NCI-H2171 (cell line): ENCODE measurements at regions not wholly inside any gene's neighbourhood (a gene's known extent, or its start where the extent isn't known, plus 50 kb on each side); places are given as distances from the start of the nearest gene placed in this dataset.
"Not testable (repeated sequence)": the region's sequence is repeated elsewhere in the genome, so short reads cannot be mapped to it uniquely, and the experiment has no call there.

Experiments used
- DNase-seq: peaks from one replicate; lab custom pipeline; 2025; lab: John Stamatoyannopoulos, UW

DNA sequence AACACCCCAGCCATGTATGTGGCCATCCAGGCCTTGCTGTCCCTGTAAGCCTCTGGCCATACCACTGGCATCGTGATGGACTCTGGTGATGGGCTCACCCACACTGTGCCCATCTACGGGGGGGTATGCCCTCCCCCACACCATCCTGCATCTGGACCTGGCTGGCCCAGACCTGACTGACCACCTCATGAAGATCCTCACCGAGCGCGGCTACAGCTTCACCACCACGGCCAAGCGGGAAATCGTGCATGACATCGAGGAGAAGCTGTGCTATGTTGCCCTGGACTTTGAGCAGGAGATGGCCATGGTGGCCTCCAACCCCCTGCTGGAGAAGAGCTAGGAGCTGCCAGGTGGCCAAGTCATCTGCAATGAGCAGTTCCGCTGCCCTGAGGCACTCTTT, 80.4 kb upstream of the ZCCHC2 start:
- DNase-seq = no peak

DNA sequence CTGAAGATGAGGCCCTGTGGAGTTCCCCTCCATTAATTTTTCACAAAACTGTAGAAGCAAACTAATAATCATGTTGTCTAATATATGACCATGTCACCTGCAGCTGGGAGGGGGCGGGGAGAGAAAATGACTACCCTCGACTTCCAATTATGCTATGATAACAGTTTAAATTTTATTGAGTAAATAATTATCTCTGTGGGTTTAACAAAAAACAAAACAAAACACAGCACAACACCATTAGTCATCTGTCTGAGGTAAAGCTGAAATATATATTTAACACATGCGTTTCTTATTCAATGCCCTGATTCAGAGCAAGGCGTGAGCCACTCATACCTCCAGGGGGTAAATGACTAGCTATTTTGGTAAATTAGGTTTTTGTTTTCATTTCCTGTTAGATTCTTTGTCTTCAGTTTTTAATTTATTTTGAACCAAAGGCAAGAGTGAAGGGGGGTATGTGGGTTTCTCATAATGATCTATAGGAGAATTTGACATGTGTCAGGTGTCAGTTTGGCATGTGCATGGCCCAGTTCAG, 77.4 kb upstream of the ZCCHC2 start:
- no peak for DNase-seq

DNA sequence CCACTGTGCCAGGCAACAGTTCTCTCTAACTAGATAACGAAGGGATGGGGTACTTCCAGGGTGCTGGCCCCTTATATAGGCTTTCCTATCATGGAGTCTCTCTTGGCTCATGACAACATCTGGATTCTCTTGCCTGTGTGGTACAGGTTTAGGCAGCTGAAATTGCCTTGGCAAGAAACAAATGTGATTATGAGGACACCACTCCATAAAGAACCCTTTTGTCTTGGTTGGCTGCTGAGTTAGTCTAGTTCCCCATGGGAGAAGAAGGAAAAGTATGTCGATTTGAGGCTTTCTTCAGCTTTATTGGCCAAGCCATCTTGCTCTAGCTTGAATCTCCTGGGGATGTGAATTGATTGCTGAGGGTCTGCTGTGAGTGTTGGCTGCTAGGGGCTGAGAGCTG, 76.3 kb upstream of the ZCCHC2 start:
- no peak for DNase-seq

DNA sequence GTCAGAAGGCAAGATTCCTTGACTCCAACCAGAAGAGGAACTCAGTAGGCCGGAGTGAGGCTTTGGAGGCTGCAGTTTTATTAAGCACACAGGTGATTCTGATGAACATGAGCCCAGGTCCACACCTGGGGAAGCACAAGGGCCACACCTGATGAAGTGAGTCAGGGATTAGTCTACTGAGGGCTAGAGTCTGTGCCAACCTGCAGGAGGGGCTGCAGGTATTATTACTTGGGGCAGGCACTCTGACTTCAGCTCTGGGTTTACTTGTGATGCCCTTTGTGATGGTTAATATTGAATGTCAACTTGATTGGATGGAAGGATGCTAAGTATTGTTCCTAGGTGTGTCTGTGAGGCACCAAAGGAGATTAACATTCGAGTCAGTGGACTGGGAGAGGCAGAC, 75.2 kb upstream of the ZCCHC2 start:
- no peak for DNase-seq

DNA sequence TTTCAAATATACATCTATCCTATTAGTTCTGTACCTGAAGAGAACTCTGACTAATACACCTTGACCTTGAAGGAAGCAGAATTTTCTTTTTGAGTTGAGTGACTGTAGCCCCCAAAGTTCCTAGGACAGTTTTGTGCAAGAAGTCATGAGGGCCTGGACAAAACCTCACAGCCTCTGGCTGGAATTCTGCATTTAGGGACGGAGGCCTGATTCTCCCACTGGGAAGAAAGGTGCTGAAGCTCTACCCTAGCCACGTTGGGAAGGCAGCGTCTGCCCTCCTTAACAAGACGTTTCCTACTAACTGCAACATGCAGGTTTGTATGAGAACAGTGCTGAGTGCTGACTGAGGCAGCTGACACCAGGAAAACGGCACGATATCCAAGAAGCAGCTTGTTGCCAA, 74.4 kb upstream of the ZCCHC2 start:
- no peak for DNase-seq

DNA sequence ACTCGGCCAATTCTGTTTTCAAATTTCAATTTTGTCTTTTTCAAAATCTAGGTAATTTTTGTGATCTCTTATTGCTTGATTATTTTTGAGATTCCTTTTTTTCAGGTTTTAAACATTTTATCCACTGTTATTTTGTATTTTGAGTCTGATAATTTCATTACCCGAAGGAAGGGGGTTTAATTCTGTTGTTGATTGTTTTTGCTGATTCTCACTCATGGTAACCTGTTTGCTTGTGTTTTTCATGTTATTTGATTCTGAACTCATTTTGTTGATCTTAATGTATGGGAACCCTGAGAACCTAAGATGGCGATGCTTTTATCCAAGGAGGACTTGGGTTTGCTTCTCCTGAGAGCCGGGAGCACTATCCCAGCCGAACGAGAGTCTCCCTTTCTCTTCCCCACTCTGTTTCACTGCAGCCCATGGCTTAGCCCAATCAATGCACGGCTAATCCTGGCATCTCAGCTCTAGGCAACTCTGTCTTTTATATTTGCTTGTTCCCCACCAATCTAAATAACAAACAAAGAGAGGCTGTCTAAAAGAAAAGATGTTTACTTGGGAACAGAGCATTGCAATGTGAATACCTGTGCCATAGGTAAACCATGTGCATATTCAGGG, 73.2 kb upstream of the ZCCHC2 start:
- no peak for DNase-seq

DNA sequence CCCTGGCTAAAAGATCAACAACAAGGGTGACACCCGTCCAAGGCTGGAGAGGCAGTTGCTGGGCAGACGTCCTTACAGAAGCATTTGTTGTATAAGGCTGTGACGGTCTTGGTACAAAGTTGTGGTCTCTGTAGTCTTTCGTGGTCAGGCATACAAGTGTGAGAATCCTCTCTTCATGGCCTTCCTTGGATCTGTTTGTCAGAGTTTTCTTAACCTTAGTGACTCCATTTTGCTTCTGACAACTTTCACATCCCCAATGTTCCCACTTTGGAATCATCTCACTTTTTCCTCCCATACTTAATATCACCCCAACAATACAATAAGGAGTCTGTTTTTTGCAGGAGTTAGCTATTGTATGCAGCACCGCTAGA, 72.7 kb upstream of the ZCCHC2 start:
- DNase-seq = no peak

DNA sequence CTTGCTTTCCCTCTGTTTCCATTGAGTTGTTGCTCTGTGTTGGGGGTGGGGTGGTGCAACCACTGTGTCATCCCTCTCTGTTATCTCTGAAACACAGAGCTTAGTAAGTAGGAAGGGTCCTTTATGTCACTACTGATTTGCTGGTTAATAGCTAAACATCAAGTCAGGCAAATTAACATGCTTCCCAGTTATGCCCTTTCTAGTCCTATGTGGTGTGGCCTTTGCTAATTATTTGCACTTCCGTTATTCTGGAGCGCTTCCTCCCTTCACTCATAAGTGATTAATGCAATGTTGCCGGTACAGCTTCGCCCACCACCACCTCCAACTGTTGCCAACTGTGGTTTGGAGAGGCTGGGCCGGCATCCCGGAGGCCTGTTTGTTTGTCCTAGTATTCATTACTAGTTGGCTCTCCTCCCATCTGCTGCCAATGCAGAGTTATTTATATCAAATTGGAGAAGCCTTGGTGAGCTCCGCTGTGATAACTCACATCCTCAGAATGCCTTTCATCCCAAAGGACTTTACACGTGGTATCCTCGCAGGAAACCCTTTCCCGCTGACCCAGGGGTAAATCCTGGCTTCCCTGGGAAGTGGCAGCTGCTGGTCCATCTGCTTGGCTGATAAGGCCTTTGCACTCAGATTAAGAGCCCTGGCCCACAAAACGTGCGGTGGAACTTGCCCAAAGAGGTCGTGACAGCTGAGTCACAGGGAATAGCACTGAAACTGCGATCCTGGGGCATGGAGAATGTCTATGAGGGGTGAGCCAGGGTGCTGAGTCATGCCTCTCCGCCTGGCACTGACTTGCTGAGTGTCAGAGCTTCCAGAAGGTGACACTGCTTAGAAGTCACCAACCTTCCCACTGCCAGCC, 72.0 kb upstream of the ZCCHC2 start:
- DNase-seq = peak; percentile 55

DNA sequence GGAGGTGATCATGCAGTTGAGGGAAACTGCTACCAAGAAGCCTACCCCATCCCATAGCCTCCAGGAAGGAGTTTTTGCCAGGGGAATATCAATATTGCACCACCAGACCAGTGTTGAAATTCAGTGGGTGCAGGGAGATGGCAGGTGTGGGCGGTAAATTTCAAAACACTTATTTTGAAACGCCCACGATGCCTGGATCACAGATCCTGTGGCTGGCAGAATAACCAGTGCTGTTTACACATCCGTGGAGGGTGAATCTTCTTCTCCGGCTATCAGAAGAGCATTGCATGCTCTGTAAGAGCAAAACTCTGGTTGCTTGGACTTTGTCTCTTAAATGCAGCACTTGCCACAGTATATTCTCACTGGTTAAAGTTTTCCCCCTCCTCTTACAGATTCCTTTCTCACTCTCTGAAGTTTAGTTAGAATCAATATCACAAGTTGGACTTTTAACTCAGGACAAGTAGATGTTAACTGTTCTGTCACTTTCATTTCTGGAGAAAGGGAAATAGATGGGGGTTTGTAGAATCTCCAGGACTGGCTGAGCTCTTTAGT, 70.5 kb upstream of the ZCCHC2 start:
- no peak for DNase-seq

DNA sequence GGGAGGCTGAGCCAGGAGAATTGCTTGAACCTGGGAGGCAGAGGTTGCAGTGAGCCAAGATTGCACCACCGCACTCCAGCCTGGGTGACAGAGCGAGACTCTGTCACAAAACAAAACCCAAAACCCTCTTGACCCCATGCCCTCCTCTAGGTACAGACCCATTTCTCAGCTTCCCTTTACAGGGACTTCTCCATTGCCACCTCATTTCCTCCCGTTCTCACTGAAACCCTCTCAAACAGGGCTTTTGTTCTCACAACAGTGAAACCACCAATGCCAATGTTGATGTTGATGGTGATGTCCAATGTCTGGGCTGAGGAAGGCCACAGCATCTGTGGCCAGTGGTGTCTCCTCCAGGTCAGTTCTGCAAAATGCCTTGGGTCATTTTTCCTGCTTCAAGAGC, 69.0 kb upstream of the ZCCHC2 start:
- DNase-seq = no peak

DNA sequence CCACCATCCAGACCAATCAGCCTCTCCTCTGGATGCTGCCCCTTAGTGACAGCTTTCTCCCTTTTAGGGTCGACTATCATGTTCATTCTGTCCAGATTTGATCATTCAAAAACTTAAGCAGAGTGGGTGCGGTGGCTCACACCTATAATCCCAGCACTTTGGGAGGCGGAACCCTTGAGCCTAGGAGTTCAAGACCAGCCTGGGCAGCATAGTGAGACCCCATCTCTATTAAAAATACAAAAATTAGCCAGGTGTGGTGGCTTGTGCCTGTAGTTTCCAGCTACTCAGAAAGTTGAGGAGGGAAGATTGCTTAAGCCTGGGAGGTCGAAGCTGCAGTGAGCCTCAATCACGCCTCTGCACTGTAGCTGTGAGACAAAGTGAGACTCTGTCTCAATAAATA, 68.3 kb upstream of the ZCCHC2 start:
- DNase-seq = no peak

DNA sequence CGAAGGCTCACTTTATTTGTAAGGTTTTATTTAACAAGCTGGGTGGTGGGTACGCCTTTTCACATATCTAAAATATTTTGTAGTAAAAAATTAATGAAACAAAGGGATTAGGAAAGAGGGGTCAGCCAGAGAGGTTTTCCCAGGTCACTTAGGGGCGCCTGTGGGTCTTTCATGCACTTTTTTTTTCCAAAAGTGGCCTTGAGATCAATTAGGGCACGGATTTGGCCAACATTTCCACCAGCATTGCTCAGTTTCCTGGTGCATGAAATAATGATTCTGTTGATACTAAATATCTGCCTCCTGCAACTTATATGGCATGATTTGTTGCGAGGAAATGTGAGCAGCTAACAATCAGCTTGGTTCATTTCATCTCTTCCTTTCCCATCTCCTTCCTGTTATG, 67.6 kb upstream of the ZCCHC2 start:
- no peak for DNase-seq

DNA sequence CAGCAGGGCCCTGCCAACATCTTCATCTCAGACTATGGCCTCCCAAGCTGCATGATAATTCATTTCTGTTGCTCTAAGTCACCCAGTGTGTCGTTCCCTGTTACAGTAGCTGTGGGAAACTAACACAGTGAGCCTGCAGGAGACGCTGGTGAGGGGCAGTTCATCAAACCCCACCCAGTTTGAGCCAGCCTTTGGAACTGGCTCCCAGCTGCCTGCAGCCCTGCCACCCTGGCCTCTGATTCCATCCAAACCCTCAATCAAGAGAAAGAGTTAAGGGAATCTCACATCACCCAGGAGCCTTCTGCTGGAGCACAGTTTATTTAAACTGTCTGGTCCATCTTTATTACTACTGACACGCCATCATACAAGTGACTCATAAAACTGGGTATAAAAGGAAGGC, 64.9 kb upstream of the ZCCHC2 start:
- DNase-seq = no peak

DNA sequence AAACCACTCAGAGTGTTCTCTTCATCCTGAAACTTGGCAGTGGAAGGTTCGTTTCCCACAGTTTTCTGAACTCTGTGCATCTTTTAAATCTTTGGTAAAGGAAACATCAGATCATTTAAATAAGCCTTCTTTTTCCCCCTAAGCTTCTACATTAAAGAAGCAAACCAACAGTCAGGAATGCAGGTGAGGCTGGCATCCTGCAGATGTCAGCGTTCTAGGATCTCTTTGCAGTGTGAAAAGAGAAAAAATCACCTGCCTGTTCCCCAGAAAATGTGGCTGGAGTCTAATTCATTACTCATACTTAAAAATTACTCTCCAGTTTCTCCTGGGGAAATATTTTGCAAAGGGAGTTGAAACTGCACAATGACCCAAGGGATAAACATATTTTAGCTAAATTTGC, 64.5 kb upstream of the ZCCHC2 start:
- DNase-seq = no peak

DNA sequence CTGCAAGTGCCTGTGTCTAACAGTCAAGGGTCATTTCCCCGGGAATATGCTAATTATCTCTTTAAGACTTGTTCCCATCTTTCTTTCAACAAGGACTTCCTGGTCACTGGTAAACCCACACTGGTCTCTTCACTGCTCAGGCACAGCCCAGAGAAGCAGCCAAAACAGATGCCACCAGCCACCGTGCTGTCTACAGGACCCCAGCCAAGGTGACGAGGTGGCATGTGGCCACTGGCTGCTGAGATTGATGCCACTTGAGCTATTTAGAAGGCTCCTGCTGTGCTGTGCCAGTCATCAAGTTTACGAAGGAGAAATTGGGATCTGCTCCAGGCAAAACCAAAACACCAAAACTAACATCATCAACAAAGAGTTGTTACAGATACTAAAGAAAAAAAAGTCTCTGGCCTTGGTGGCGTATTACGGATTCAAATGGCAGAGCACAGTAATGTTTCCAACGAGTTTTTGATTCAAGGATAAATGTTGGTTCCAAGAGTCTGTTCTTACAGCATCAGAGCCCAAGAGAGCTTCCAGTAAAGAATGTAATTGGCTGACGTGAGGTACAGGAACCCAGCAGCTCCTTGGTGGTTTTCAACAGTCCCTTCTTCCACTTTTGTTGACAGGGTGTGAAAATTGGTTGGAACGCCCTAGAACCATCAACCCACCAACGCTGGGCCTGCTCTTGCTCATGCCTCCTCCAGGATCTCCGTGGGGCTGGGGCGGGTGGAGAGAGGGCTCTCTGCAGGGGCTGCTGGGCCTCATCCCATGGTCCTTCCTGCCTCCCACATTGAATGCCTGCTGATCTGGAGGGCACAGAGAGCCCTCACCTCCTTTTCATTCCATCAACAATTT, 63.7 kb upstream of the ZCCHC2 start:
- no peak for DNase-seq

DNA sequence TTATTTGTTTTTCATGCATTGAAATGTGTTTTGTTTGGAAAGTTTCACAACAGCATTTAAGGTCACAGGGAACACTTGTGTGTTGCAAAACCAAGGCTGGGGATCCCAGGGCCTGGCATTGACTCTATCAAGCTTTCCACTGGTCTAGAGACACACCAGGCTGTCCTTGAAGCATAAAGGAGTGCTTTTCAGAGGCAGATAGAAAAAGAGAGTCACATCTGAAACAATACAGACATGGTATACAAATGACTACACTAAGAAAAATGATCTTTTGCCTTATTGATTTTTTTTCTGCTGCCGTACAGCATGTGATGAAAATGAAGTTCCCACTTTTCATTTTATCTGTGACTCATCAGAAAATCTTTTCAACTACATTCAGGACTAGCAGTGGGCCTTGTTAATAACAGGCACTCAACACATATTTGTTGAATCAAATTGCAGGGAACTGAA, 61.9 kb upstream of the ZCCHC2 start:
- no peak for DNase-seq

DNA sequence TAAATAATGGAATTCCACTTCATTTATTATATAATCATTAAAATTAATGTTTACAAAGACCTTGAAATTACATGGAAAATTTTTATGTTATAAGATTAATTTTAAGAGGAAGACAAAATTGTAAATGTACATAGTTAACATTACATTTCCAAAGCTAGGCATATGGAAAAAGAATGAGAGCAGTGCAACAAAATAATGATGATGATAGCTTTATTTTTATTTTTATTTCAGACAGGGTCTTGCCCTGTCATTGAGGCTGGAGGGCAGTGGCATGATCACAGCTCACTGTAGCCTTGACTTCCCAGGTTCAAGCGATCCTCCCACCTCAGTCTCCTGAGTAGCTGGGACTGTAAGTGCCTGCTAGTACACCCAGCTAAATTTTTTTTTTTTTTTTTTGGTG, 61.2 kb upstream of the ZCCHC2 start:
- no peak for DNase-seq

DNA sequence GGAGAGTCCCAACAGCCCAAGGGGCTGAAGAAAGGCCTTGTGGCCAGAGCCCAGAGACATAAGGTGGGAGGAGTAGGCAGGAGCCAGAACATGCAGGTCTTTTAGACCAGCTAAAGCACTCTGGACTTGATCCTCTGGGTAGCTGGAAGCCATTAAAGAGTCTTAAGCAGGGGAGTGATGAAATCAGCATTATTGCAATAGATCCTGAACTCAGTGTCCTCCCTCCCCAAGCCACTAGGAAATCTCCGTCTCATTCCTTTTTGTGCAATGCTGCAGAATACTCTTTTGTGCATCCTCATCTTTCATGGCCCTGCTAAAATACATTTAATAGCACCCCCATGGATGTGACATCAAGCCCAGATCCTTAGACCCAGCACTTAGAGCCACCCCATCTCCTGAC, 58.6 kb upstream of the ZCCHC2 start:
- DNase-seq = no peak

DNA sequence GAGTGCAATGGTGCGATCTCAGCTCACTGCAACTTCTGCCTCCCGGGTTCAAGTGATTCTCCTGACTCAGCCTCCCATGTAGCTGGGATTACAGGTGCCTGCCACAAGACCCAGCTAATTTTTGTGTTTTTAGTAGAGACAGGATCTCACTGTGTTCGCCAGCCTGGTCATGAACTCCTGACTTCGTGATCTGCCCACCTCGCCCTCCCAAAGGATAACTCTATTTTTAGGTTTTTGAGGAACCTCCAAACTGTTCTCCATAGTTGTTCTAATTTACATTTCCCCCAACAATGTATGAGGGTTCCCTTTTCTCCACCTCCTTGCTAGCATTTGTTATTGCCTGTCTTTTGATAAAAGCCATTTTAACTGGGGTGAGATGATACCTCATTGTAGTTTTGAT, 53.7 kb upstream of the ZCCHC2 start:
- DNase-seq = not testable (repeated sequence)
